Activated CD4-positive, CD25-positive, alpha-beta regulatory T cell (primary cell): ENCODE measurements at regions not wholly inside any gene's neighbourhood (a gene's known extent, or its start where the extent isn't known, plus 50 kb on each side); places are given as distances from the start of the nearest gene placed in this dataset.

Experiments
- DNase-seq, 4 experiments: peaks; one replicate each; lab custom pipeline; 2025; lab: John Stamatoyannopoulos, UW

- DNase-seq, result no peak
Observed at GRCh38 chr4:121226362-121226761, 62.2 kb upstream of the TNIP3 start.

DNA sequence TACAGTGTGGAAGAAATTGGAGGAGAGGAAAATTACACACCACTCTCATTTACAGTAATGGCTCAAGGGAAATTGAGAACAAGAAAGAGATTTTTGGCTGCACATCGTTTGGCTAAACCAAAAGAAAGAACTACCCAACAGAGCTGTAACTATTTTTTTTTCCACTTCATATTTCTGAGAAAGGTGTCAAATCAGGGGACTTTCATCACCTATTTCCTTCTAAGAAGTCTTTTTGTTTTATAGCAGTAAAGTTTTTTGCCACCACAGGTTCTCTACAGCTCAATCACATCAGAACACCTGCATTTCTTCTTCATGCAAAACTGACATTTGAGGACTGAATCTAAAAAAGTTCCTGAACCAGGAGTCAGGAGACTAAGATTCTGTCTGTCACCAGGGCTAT is 57.5 kb upstream of the TNIP3 start:
- DNase-seq, result no peak

GRCh38 chr4:121221201-121221600 is 57.1 kb upstream of the TNIP3 start:
- DNase-seq, result no peak

- no peak for DNase-seq
Observed at GRCh38 chr4:121220698-121221097, 56.6 kb upstream of the TNIP3 start.

- no peak for DNase-seq
Observed at GRCh38 chr4:121219227-121219626, 55.1 kb upstream of the TNIP3 start.

- no peak for DNase-seq
Observed at GRCh38 chr4:121217351-121217750, 53.2 kb upstream of the TNIP3 start.

- no peak for DNase-seq
Observed at GRCh38 chr4:121216461-121216860, 52.3 kb upstream of the TNIP3 start.

- DNase-seq, result no peak
Observed at GRCh38 chr4:121213940-121214339, 49.8 kb upstream of the TNIP3 start.
